Right renal cortex interstitium (tissue), 3 donors: ENCODE measurements at regions not wholly inside any gene's neighbourhood (a gene's known extent, or its start where the extent isn't known, plus 50 kb on each side); places are given as distances from the start of the nearest gene placed in this dataset.
A peak's percentile ranks its signal among the peaks of the same experiment; 100 is the strongest.
"Not testable (repeated sequence)": the region's sequence is repeated elsewhere in the genome, so short reads cannot be mapped to it uniquely, and the experiment has no call there.

Experiments used
- DNase-seq, 3 donors: peaks; one replicate each; pipeline ENCODE4 v3.0.0-alpha.2; 2013; ENCODE audit warnings: low read depth in 3 of 3, low spot score in 2 of 3

GRCh38 chr2:215833531-215834162 lies 179.7 kb downstream of the MREG start:
- DNase-seq = no peak

GRCh38 chr2:215832791-215833190 lies 180.6 kb downstream of the MREG start:
- DNase-seq = no peak

DNA sequence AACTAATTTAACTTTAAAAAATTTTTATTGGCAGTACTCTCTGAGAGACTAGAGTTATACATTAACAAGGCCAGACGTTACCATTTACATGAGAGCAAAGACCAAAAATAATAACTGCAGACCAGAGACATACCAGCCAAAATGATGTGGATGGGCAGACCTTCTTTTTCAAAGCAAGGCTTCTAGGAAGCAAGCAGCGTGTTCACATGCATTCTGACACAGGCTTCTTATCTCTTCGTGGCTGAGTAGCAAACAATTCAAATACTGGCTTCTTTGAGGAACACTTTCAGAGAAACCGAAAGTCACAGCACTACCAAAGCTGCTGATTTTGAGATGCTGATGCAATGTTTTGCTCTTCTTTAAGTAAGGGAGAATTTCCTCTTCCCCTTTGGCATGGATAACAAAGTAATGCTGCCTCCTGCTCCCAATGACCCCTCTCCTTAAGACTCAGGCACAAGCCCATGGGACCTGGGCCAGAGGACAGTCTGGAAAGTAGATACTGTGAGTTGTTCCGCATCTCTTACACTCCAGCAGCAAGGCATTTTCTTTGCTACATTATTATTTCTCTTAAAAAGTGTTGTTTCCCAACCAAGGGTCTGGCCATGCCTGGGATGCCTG lies 181.9 kb downstream of the MREG start:
- DNase-seq = no peak

DNA sequence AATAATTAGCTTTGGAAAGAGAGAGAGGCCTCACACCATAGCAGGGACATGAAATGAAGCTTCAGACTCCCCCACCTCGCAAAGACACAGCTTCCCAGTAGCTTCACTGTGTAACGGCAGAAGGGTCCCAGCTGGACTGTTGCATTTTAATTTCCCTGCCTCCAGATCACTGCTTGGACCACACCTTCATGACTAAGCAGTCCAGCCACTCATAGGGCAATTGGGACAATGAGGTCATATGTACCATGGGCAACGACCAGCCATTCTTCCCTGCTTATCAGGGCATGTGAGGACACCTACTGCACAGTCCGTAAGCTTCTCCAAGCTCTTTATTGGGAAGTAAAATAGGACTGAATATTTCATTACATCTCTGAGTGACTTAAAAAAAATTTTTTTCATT lies 183.0 kb downstream of the MREG start:
- DNase-seq = peak in 1 of 3 donors; percentile 72

DNA sequence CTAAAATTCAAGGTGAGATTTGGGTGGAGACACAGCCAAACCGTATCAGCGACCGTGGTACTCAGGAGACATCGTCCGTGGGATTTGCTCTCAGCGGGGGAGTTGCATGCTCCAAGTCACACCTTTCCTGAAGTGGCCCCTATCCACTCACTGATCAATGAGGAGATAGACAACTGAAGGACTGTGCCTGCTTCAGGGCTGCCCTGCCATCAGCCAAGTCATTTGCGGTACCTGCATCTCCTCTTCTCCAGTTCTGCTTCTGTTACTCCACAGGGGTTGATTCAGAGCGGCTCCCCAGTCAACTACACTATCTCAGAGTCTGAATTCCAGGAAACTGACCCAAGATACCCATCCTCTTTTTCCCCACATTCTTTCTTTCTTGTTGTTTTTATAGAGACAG lies 184.1 kb downstream of the MREG start:
- no peak for DNase-seq

DNA sequence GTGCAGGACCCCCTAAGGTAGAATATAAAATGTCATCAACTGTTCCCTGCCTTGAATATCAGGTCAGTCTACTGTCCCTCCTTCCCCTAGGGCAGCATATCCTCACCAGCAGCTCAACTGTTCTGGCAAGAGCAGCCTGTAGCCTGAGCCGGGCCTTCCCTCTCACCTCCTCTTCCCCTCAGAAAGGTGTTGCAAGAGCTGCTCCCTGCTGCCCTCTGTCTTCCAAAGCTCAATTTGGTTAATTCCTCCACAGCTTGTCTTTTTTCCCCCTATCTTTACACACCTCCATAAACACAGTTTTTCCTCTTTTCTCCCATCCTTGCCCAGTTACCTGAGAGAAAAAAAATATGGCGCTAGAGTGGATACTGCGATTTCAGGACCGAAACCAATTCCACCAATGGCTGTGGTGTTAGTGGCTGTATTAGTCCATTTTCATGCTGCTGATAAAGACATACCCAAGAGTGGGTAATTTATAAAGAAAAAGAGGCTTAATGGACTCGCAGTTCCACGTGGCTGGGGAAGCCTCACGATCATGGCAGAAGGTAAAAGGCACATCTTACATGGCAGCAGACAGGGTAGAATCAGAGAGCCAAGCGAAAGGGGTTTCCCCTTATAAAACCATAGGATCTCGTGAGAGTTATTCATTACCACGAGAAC lies 184.7 kb downstream of the MREG start:
- no peak for DNase-seq

DNA sequence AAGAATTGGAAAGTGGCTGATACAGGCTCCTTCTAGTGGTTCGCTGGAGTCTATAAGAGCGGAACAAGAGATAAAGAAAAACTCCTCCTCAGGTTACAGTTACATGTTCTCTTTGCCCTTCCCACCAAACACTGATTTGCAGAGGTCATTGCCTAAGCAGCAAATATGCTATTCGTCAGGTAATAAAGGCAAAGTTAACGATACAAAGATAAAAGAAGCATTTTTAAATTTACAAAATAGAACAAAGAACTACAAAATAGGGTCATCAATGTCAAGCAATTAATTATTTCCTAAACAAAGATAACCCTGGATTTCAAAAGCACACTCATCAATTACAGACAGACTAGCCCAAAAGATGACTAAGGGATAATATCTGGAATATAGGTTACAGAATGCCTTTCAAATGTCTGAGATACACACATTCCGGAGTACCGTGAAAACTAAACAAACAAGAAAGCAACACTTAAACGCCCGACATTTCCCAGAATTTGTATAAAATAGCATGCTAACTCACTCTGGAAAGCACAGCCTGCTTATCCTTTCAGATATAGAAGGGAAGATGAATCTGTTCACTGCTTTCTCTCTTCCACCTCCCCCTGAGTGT lies 186.4 kb downstream of the MREG start:
- no peak for DNase-seq

DNA sequence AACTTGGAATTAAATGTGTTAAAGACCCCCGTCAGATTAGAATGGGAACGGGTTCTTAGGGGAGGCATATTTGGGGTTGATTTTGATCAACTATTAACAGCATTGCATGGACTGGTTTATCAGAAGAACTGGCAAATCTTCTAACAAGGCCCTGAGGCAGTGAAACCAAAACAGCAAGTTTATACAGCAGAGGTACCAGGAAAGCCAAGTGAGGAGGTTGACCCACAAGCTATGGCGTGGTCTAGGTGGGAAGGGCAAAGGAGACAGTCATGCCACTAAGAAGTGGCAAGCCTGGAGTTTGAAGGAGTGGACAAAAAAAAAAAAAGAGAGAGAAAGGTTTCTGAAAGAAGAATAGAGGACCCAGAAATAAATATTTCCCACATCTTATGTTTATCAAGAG lies 187.0 kb downstream of the MREG start:
- no peak for DNase-seq

DNA sequence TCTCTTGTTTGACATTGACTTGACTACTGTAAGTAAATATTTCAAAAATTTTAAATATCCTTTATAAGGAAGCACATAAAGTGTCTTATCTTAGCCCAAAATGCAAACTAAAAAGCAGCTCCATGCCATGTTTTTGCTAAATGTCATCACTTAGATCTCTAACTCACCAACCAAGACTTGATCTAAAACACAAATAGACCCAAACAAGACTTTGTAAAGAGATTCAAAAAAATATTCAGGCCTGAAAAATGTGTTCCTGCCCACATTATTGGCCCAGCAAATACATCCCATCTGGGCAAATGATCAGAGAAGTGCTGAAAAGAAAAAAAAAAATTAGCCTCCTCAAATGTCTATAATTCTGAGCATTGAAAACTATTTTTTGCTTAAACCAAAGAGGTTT lies 187.6 kb downstream of the MREG start:
- no peak for DNase-seq

- DNase-seq = not testable (repeated sequence)
These were observed 192.1 kb downstream of the MREG start for GRCh38 chr2:215821298-215821697.

GRCh38 chr2:215819713-215820112 lies 193.6 kb downstream of the MREG start:
- DNase-seq = not testable (repeated sequence)

- DNase-seq = no peak
These were observed 196.3 kb downstream of the MREG start for GRCh38 chr2:215817046-215817445.

GRCh38 chr2:215816424-215816823 lies 196.9 kb downstream of the MREG start:
- DNase-seq = no peak

GRCh38 chr2:215815960-215816359 lies 197.4 kb downstream of the MREG start:
- no peak for DNase-seq

- DNase-seq = no peak
These were observed 200.4 kb downstream of the MREG start for GRCh38 chr2:215812966-215813365.

DNA sequence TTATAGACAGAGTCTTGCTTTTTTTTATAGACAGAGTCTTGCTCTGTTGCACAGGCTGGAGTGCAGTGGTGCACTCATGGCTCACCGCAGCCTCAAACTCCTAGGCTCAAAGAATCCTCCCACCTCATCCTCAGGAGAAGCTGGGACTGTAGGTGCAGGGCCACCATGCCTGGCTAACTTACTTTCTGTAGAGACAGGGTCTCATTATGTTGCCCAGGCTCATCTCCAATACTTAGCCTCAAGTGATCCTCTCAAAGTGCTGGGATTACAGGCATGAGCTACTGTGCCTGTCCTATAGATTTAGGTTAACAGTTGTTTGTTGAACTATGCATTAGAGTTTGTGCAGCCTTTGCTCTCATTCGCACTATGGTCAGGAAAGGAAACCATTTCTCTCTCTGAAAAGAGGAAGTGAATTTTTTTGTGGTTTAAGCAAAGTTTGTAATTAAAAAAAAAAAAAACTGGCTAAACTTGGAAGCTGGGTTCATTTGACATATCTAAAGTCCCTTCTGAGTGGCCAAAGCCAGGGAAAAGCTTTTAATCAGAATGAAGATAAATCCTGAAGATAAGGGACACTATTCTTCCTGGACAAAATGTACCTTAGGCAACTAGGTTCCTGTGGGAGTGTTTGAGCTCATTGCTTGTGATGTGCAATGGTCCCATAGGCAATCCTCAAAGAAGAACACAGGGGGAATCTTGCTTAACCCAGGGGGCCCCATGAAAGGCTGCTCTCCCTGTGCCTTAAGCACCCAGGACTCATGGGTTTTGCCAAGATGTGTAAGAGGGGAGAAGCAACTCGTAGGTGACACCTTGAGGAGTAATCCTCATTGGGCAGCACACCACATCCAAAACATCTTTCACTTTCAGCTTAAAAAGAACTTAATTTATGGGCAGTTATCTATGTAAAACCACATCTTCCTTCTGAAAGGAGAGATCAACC lies 201.7 kb downstream of the MREG start:
- no peak for DNase-seq

DNA sequence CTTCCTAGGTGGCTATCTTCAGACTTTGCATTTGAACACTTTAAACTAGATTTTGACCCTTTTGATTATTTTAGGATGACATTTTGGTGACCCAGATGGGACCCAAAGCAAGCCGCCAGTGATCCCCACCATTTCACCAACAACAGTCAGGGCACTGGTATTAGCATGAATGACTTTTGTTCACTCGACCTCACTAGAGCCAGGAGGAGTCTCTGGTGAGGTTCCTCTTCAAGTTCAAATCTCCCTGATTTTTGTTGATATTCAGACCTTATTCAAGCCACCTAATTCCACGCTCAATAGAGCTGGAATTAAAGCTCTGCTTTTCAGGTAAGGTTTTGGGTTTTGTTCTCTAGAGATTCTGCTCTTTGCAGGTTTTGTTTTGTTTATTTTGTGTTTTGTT lies 202.3 kb downstream of the MREG start:
- no peak for DNase-seq

DNA sequence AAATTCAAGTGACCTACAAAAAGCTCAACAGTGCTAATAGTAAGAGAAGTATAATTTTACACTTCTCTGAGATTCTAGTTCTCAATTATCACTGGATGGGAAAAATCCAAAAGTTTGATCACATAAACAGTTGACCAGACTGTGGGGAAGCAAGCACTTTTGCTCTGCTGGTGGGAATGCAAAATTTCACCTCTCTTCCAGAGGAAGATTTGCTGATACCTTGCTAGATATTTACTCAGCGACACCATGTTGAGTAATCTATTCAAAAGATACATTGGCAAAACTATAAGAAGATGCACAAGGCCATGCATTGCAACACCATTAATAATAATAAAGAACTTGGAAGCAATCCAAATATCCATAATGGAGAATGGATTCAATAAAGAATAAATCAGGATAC lies 204.4 kb downstream of the MREG start:
- DNase-seq = no peak

GRCh38 chr2:215808194-215808593 lies 205.2 kb downstream of the MREG start:
- no peak for DNase-seq

GRCh38 chr2:215805493-215805892 lies 207.9 kb downstream of the MREG start:
- no peak for DNase-seq

DNA sequence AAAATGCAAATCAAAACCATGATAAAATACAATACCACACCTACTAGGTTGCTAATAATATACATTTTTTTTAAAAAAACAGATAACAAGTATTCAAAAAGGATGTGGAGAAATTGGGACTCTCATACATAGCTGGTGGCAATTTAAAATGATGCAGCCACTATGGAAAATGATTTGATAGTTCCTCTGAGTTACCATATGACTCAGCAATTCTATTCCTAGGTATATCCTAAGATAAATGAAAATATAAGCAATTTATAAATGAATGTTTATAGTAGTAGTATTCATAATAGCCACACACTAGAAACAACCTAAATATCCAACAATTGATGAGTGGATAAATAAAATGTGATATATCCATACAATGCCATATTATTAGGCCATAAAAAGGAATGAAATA lies 210.2 kb downstream of the MREG start:
- DNase-seq = no peak
